Astrocyte (in vitro differentiated cells and primary cell): ENCODE measurements at regions not wholly inside any gene's neighbourhood (a gene's known extent, or its start where the extent isn't known, plus 50 kb on each side); places are given as distances from the start of the nearest gene placed in this dataset.
A peak's percentile ranks its signal among the peaks of the same experiment; 100 is the strongest.

ENCODE experiments used
- DNase-seq: peaks from one replicate; pipeline ENCODE4 v3.0.0-alpha.2; 2010; ENCODE audit warnings: low read depth
- FAIRE-seq: peaks from 2 replicates; lab custom pipeline; 2011; peaks lifted over from hg19 to GRCh38; lab: Jason Lieb, UNC
- H2AFZ ChIP-seq: 2 replicates; pipeline ENCODE4 v1.6.0; 2012; ENCODE audit warnings: low read depth, low read length, inconsistent platforms
- H3K27ac ChIP-seq: 2 replicates; pipeline ENCODE4 v1.5.1; 2011; ENCODE audit warnings: low read depth, low read length, inconsistent platforms
- H3K27me3 ChIP-seq: 2 replicates; pipeline ENCODE4 v1.6.0; 2011; ENCODE audit warnings: low read length, inconsistent platforms; ENCODE audit not compliant: insufficient read depth
- H3K36me3 ChIP-seq: 2 replicates; pipeline ENCODE4 v1.5.1; 2011; ENCODE audit warnings: low read length, inconsistent platforms; ENCODE audit not compliant: insufficient read depth
- H3K4me1 ChIP-seq: 2 replicates; pipeline ENCODE4 v1.5.1; 2011; ENCODE audit warnings: low read length, inconsistent platforms; ENCODE audit not compliant: insufficient read depth
- H3K4me2 ChIP-seq: 2 replicates; pipeline ENCODE4 v1.6.0; 2012; ENCODE audit warnings: low read length, inconsistent platforms
- H3K4me3 ChIP-seq: 2 replicates; pipeline ENCODE4 v1.5.1; 2011; ENCODE audit warnings: low read depth, mild to moderate bottlenecking, low read length, inconsistent platforms; ENCODE audit not compliant: insufficient read depth
- H3K79me2 ChIP-seq: 2 replicates; pipeline ENCODE4 v1.6.0; 2012; ENCODE audit warnings: mild to moderate bottlenecking, low read length, inconsistent platforms; ENCODE audit not compliant: insufficient read depth
- H3K9ac ChIP-seq: 2 replicates; pipeline ENCODE4 v1.6.0; 2012; ENCODE audit warnings: mild to moderate bottlenecking, low read length, inconsistent platforms
- H3K9me3 ChIP-seq: 2 replicates; pipeline ENCODE4 v1.5.1; 2012; ENCODE audit warnings: low read depth, mild to moderate bottlenecking, low read length, inconsistent platforms; ENCODE audit not compliant: insufficient read depth
- H4K20me1 ChIP-seq: 2 replicates; pipeline ENCODE4 v1.6.0; 2012; ENCODE audit warnings: low read length, inconsistent platforms; ENCODE audit not compliant: insufficient read depth
- H3K27ac Mint-ChIP-seq: one replicate; pipeline ENCODE4 v1.8.0; 2021; ENCODE audit warnings: mild to moderate bottlenecking, mixed read lengths; ENCODE audit not compliant: unreplicated experiment
- H3K27me3 Mint-ChIP-seq: one replicate; pipeline ENCODE4 v1.8.0; 2021; ENCODE audit warnings: low read depth, mixed read lengths; ENCODE audit not compliant: unreplicated experiment
- H3K36me3 Mint-ChIP-seq: one replicate; pipeline ENCODE4 v1.8.0; 2021; ENCODE audit warnings: low read depth, mixed read lengths; ENCODE audit not compliant: unreplicated experiment
- H3K4me1 Mint-ChIP-seq: one replicate; pipeline ENCODE4 v1.8.0; 2021; ENCODE audit warnings: low read depth, mixed read lengths; ENCODE audit not compliant: unreplicated experiment
- H3K4me3 Mint-ChIP-seq: one replicate; pipeline ENCODE4 v1.8.0; 2021; ENCODE audit warnings: mild to moderate bottlenecking, moderate library complexity, mixed read lengths; ENCODE audit not compliant: unreplicated experiment
- H3K9me3 Mint-ChIP-seq: one replicate; pipeline ENCODE4 v1.8.0; 2021; ENCODE audit warnings: mild to moderate bottlenecking, mixed read lengths; ENCODE audit not compliant: unreplicated experiment
- EZH2 ChIP-seq: IDR thresholded peaks from 2 replicates; pipeline ENCODE4 v1.6.1; 2012; ENCODE audit warnings: mild to moderate bottlenecking, low read length, inconsistent platforms; ENCODE audit not compliant: insufficient read depth
- TF ChIP-seq, protein P1 (sequence below): IDR thresholded peaks from 2 replicates; pipeline ENCODE4 v1.5.1; 2011; ENCODE audit warnings: low read depth, mild to moderate bottlenecking, inconsistent platforms, low read length, moderate library complexity; ENCODE audit not compliant: insufficient read depth

DNA sequence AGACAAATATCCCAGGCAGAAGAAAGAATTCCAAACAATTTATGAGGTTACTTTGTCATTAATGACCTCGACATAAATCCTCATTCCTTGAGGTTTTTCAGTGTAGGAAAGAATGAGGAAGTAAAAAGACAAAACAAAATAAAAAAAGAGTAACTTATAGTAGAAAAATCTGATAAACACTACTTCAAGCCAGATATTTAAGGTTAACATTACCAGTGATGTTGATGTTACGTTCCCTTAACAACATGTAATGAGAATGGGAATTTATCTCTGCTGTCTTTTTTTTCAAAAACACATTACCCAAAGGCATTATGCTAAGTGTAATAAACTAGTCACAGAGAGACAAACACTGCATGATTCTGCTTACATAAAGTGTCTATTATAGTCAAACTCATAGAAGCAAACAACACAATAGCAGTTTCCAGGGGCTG lies 935.1 kb downstream of the SLITRK1 start:
- Mint-ChIP-seq H3K9me3 (no peaks in the 10 kb centered on the region), H3K4me3 (no peak overlapping the region), H3K36me3 (no peaks in the 10 kb centered on the region), H3K4me1 (peaks cover 17% of the 10 kb centered on the region), H3K27ac (peak overlapping the region; percentile 86), H3K27me3 (no peaks in the 10 kb centered on the region)
- no peak overlapping the region for H3K4me2 ChIP-seq
- FAIRE-seq (no peak), DNase-seq (peak; percentile 5)
- no peaks in the 10 kb centered on the region for H3K9me3 ChIP-seq
- no peak for TF ChIP-seq EZH2
- TF ChIP-seq, protein P1, sequence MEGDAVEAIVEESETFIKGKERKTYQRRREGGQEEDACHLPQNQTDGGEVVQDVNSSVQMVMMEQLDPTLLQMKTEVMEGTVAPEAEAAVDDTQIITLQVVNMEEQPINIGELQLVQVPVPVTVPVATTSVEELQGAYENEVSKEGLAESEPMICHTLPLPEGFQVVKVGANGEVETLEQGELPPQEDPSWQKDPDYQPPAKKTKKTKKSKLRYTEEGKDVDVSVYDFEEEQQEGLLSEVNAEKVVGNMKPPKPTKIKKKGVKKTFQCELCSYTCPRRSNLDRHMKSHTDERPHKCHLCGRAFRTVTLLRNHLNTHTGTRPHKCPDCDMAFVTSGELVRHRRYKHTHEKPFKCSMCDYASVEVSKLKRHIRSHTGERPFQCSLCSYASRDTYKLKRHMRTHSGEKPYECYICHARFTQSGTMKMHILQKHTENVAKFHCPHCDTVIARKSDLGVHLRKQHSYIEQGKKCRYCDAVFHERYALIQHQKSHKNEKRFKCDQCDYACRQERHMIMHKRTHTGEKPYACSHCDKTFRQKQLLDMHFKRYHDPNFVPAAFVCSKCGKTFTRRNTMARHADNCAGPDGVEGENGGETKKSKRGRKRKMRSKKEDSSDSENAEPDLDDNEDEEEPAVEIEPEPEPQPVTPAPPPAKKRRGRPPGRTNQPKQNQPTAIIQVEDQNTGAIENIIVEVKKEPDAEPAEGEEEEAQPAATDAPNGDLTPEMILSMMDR = no peak
- H3K9ac ChIP-seq = no peak overlapping the region
- no peaks in the 10 kb centered on the region for H3K27me3 ChIP-seq
- no peaks in the 10 kb centered on the region for H4K20me1 ChIP-seq
- no peak overlapping the region for H3K4me3 ChIP-seq
- H3K79me2 ChIP-seq = no peaks in the 10 kb centered on the region
- no peak overlapping the region for H3K27ac ChIP-seq
- no peaks in the 10 kb centered on the region for H3K4me1 ChIP-seq
- no peak overlapping the region for H2AFZ ChIP-seq
- no peaks in the 10 kb centered on the region for H3K36me3 ChIP-seq

DNA sequence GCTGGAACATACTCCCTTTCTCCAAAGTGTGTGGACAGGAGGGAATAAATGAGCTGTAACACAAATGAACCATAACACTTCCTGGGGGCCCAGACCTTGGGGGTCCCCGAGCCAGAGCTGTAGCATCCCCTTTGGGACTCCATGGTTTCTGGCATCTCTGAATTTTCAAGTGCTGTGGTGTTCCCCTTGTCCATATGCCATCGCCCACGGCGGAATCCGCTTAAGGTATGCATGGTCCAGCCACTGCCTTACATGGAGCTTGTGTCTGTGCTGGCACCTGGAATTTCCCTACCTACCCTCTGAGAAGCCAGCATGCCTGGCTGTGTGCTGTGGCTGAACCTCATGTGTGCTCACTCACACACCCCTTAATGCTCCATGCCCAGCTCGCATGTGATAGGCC lies 943.6 kb downstream of the SLITRK1 start:
- peaks cover 2% of the 10 kb centered on the region for H3K9me3 Mint-ChIP-seq
- no peaks in the 10 kb centered on the region for H3K4me1 Mint-ChIP-seq
- H3K4me2 ChIP-seq = no peak overlapping the region
- DNase-seq = no peak
- H3K4me3 ChIP-seq = no peak overlapping the region
- no peaks in the 10 kb centered on the region for H3K9me3 ChIP-seq
- H3K9ac ChIP-seq = no peak overlapping the region
- no peaks in the 10 kb centered on the region for H3K79me2 ChIP-seq
- no peak for FAIRE-seq
- no peaks in the 10 kb centered on the region for H3K4me1 ChIP-seq
- no peaks in the 10 kb centered on the region for H4K20me1 ChIP-seq
- H3K27me3 Mint-ChIP-seq = no peaks in the 10 kb centered on the region
- no peak overlapping the region for H3K27ac ChIP-seq
- H3K27ac Mint-ChIP-seq = no peak overlapping the region
- H2AFZ ChIP-seq = no peak overlapping the region
- H3K36me3 ChIP-seq = no peaks in the 10 kb centered on the region
- no peaks in the 10 kb centered on the region for H3K27me3 ChIP-seq
- TF ChIP-seq EZH2 = no peak
- TF ChIP-seq, protein P1 = no peak
- no peak overlapping the region for H3K4me3 Mint-ChIP-seq
- no peaks in the 10 kb centered on the region for H3K36me3 Mint-ChIP-seq

DNA sequence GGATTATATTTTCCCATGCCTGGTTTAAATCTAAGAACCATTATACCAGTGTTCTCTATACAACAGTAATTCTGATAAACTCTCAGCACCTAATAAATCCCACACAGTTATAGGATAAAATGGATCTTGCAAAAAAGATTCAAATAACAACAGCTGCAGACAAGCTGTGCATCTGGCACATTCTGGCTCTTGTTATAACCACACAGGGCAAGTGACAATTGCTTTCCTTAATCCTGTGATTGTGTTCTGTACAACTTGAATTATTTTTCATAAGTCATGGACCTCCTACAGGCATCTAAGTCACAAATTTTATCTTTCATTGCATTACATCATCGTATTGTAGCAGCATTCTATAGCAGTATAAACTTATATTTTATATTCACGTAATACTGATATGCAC lies 948.3 kb downstream of the SLITRK1 start:
- Histone ChIP-seq H3K9me3 (no peaks in the 10 kb centered on the region), H3K36me3 (no peaks in the 10 kb centered on the region), H2AFZ (no peak overlapping the region), H3K4me3 (no peak overlapping the region), H3K27ac (no peak overlapping the region), H3K9ac (no peak overlapping the region), H3K4me2 (no peak overlapping the region), H3K4me1 (no peaks in the 10 kb centered on the region), H4K20me1 (no peaks in the 10 kb centered on the region), H3K79me2 (no peaks in the 10 kb centered on the region), H3K27me3 (no peaks in the 10 kb centered on the region)
- DNase-seq = no peak
- TF ChIP-seq, protein P1 = no peak
- TF ChIP-seq EZH2 = no peak
- Mint-ChIP-seq H3K9me3 (peaks cover 2% of the 10 kb centered on the region), H3K27ac (no peak overlapping the region), H3K27me3 (no peaks in the 10 kb centered on the region), H3K36me3 (no peaks in the 10 kb centered on the region), H3K4me1 (no peaks in the 10 kb centered on the region), H3K4me3 (no peak overlapping the region)
- no peak for FAIRE-seq
